ENCODE measurements at regions not wholly inside any gene's neighbourhood (a gene's known extent, or its start where the extent isn't known, plus 50 kb on each side); places are given as distances from the start of the nearest gene placed in this dataset.

- ATAC-seq, result no peak
- no peaks in the 10 kb centered on the region for H3K36me3 Mint-ChIP-seq
- H3K9me3 Mint-ChIP-seq, result peaks cover 4% of the 10 kb centered on the region
- H3K27ac Mint-ChIP-seq, result no peak overlapping the region
- no peaks in the 10 kb centered on the region for H3K4me1 Mint-ChIP-seq
- no peak overlapping the region for H3K4me3 Mint-ChIP-seq
- no peaks in the 10 kb centered on the region for H3K27me3 Mint-ChIP-seq
Measured at GRCh38 chr3:168859574-168859973, 763.9 kb upstream of the GOLIM4 start.

GRCh38 chr3:168859143-168859542 is 763.4 kb upstream of the GOLIM4 start:
- H3K9me3 Mint-ChIP-seq, result peaks cover 4% of the 10 kb centered on the region
- no peaks in the 10 kb centered on the region for H3K36me3 Mint-ChIP-seq
- no peaks in the 10 kb centered on the region for H3K27me3 Mint-ChIP-seq
- no peak overlapping the region for H3K4me3 Mint-ChIP-seq
- no peak overlapping the region for H3K27ac Mint-ChIP-seq
- H3K4me1 Mint-ChIP-seq, result no peaks in the 10 kb centered on the region
- no peak for ATAC-seq

- no peaks in the 10 kb centered on the region for H3K36me3 Mint-ChIP-seq
- no peaks in the 10 kb centered on the region for H3K27me3 Mint-ChIP-seq
- no peak overlapping the region for H3K4me3 Mint-ChIP-seq
- H3K27ac Mint-ChIP-seq, result no peak overlapping the region
- ATAC-seq, result no peak
- peaks cover 4% of the 10 kb centered on the region for H3K9me3 Mint-ChIP-seq
- H3K4me1 Mint-ChIP-seq, result no peaks in the 10 kb centered on the region
Measured at GRCh38 chr3:168858327-168858726, 762.6 kb upstream of the GOLIM4 start.

- Mint-ChIP-seq H3K4me3 (no peak overlapping the region), H3K27me3 (peaks cover 15% of the 10 kb centered on the region), H3K27ac (no peak overlapping the region), H3K9me3 (peaks cover 9% of the 10 kb centered on the region), H3K4me1 (no peaks in the 10 kb centered on the region), H3K36me3 (no peaks in the 10 kb centered on the region)
- ATAC-seq, result no peak
Measured at GRCh38 chr3:168850109-168850508, 754.4 kb upstream of the GOLIM4 start.

GRCh38 chr3:168847291-168847883 is 751.7 kb upstream of the GOLIM4 start:
- no peak for ATAC-seq
- H3K4me1 Mint-ChIP-seq, result no peaks in the 10 kb centered on the region
- no peaks in the 10 kb centered on the region for H3K36me3 Mint-ChIP-seq
- H3K4me3 Mint-ChIP-seq, result no peak overlapping the region
- H3K27me3 Mint-ChIP-seq, result peaks cover 15% of the 10 kb centered on the region
- H3K9me3 Mint-ChIP-seq, result peaks cover 9% of the 10 kb centered on the region
- no peak overlapping the region for H3K27ac Mint-ChIP-seq

- no peak overlapping the region for H3K4me3 Mint-ChIP-seq
- H3K4me1 Mint-ChIP-seq, result no peaks in the 10 kb centered on the region
- H3K36me3 Mint-ChIP-seq, result no peaks in the 10 kb centered on the region
- ATAC-seq, result no peak
- H3K27me3 Mint-ChIP-seq, result peaks cover 15% of the 10 kb centered on the region
- H3K9me3 Mint-ChIP-seq, result peaks cover 9% of the 10 kb centered on the region
- H3K27ac Mint-ChIP-seq, result no peak overlapping the region
Measured at GRCh38 chr3:168844894-168845482, 749.3 kb upstream of the GOLIM4 start.

- no peak for ATAC-seq
Measured at GRCh38 chr3:168844472-168844871, 748.7 kb upstream of the GOLIM4 start.

GRCh38 chr3:168843481-168843880 is 747.8 kb upstream of the GOLIM4 start:
- Mint-ChIP-seq H3K27me3 (peaks cover 15% of the 10 kb centered on the region), H3K4me1 (no peaks in the 10 kb centered on the region), H3K9me3 (peaks cover 9% of the 10 kb centered on the region), H3K36me3 (no peaks in the 10 kb centered on the region), H3K27ac (no peak overlapping the region), H3K4me3 (no peak overlapping the region)
- no peak for ATAC-seq

More at GRCh38 chr3:168844472-168844871, 748.7 kb upstream of the GOLIM4 start:
- no peaks in the 10 kb centered on the region for H3K4me1 Mint-ChIP-seq
- H3K27ac Mint-ChIP-seq, result no peak overlapping the region
- H3K9me3 Mint-ChIP-seq, result peaks cover 9% of the 10 kb centered on the region
- H3K36me3 Mint-ChIP-seq, result no peaks in the 10 kb centered on the region
- peaks cover 15% of the 10 kb centered on the region for H3K27me3 Mint-ChIP-seq
- no peak overlapping the region for H3K4me3 Mint-ChIP-seq

GRCh38 chr3:168839653-168840052 is 743.9 kb upstream of the GOLIM4 start:
- peaks cover 3% of the 10 kb centered on the region for H3K9me3 Mint-ChIP-seq
- H3K27me3 Mint-ChIP-seq, result no peaks in the 10 kb centered on the region
- H3K4me1 Mint-ChIP-seq, result no peaks in the 10 kb centered on the region
- H3K36me3 Mint-ChIP-seq, result no peaks in the 10 kb centered on the region
- no peak overlapping the region for H3K27ac Mint-ChIP-seq
- no peak overlapping the region for H3K4me3 Mint-ChIP-seq
- no peak for ATAC-seq

- Mint-ChIP-seq H3K27ac (no peak overlapping the region), H3K4me3 (no peak overlapping the region), H3K27me3 (no peaks in the 10 kb centered on the region), H3K4me1 (no peaks in the 10 kb centered on the region), H3K9me3 (peaks cover 3% of the 10 kb centered on the region), H3K36me3 (no peaks in the 10 kb centered on the region)
- ATAC-seq, result no peak
Measured at GRCh38 chr3:168834558-168834957, 738.8 kb upstream of the GOLIM4 start.

GRCh38 chr3:168828943-168829342 is 733.2 kb upstream of the GOLIM4 start:
- no peak overlapping the region for H3K4me3 Mint-ChIP-seq
- H3K27me3 Mint-ChIP-seq, result no peaks in the 10 kb centered on the region
- no peaks in the 10 kb centered on the region for H3K36me3 Mint-ChIP-seq
- no peaks in the 10 kb centered on the region for H3K9me3 Mint-ChIP-seq
- no peak for ATAC-seq
- no peaks in the 10 kb centered on the region for H3K4me1 Mint-ChIP-seq
- no peak overlapping the region for H3K27ac Mint-ChIP-seq

- Mint-ChIP-seq H3K27ac (no peak overlapping the region), H3K9me3 (no peaks in the 10 kb centered on the region), H3K4me3 (no peak overlapping the region), H3K36me3 (no peaks in the 10 kb centered on the region), H3K27me3 (no peaks in the 10 kb centered on the region), H3K4me1 (no peaks in the 10 kb centered on the region)
- no peak for ATAC-seq
Measured at GRCh38 chr3:168828536-168828935, 732.8 kb upstream of the GOLIM4 start.

- no peak for ATAC-seq
- Mint-ChIP-seq H3K27me3 (no peaks in the 10 kb centered on the region), H3K4me3 (no peak overlapping the region), H3K4me1 (no peaks in the 10 kb centered on the region), H3K27ac (no peak overlapping the region), H3K9me3 (no peaks in the 10 kb centered on the region), H3K36me3 (no peaks in the 10 kb centered on the region)
Measured at GRCh38 chr3:168828014-168828413, 732.3 kb upstream of the GOLIM4 start.

- Mint-ChIP-seq H3K27me3 (no peaks in the 10 kb centered on the region), H3K27ac (no peak overlapping the region), H3K9me3 (no peaks in the 10 kb centered on the region), H3K4me3 (no peak overlapping the region), H3K36me3 (no peaks in the 10 kb centered on the region), H3K4me1 (no peaks in the 10 kb centered on the region)
- ATAC-seq, result no peak
Measured at GRCh38 chr3:168824107-168824506, 728.4 kb upstream of the GOLIM4 start.

GRCh38 chr3:168823466-168823865 is 727.7 kb upstream of the GOLIM4 start:
- Mint-ChIP-seq H3K27ac (no peak overlapping the region), H3K36me3 (no peaks in the 10 kb centered on the region), H3K4me1 (no peaks in the 10 kb centered on the region), H3K4me3 (no peak overlapping the region), H3K27me3 (no peaks in the 10 kb centered on the region), H3K9me3 (no peaks in the 10 kb centered on the region)
- no peak for ATAC-seq

GRCh38 chr3:168820810-168821415 is 725.2 kb upstream of the GOLIM4 start:
- no peak overlapping the region for H3K4me3 Mint-ChIP-seq
- no peaks in the 10 kb centered on the region for H3K9me3 Mint-ChIP-seq
- no peak for ATAC-seq
- peaks cover 2% of the 10 kb centered on the region for H3K4me1 Mint-ChIP-seq
- no peak overlapping the region for H3K27ac Mint-ChIP-seq
- H3K27me3 Mint-ChIP-seq, result no peaks in the 10 kb centered on the region
- H3K36me3 Mint-ChIP-seq, result no peaks in the 10 kb centered on the region
